Liver (tissue), 3 donors: ENCODE measurements at regions not wholly inside any gene's neighbourhood (a gene's known extent, or its start where the extent isn't known, plus 50 kb on each side); places are given as distances from the start of the nearest gene placed in this dataset.
"Not testable (repeated sequence)": the region's sequence is repeated elsewhere in the genome, so short reads cannot be mapped to it uniquely, and the experiment has no call there.

ENCODE experiments used
- EGR1 ChIP-seq, 2 donors: IDR thresholded peaks; 2 replicates each; pipeline ENCODE4 v1.6.1; 2016 to 2018; ENCODE audit warnings: antibody characterized with exemption in 2 of 2, low read depth in 2 of 2
- FOXA1 ChIP-seq: IDR thresholded peaks from 2 replicates; pipeline ENCODE4 v1.6.1; 2016; ENCODE audit warnings: antibody characterized with exemption
- HNF4A ChIP-seq, 2 donors: conservative IDR thresholded peaks; 2 replicates each; pipeline ENCODE4 v1.6.1; 2016; ENCODE audit warnings: antibody characterized with exemption in 2 of 2, mild to moderate bottlenecking in 2 of 2
- JUND ChIP-seq, 2 donors: IDR thresholded peaks; 2 replicates each; pipeline ENCODE4 v1.6.1; 2016; ENCODE audit warnings: antibody characterized with exemption in 2 of 2
- RAD21 ChIP-seq, 2 donors: IDR thresholded peaks; 2 replicates each; pipeline ENCODE4 v1.6.1; 2016; ENCODE audit warnings: antibody characterized with exemption in 2 of 2, mild to moderate bottlenecking in 2 of 2
- RXRA ChIP-seq, 2 donors: IDR thresholded peaks; 2 replicates each; pipeline ENCODE4 v1.6.1; 2017 to 2018; ENCODE audit warnings: antibody characterized with exemption in 2 of 2, mild to moderate bottlenecking in 1 of 2
- SP1 ChIP-seq: IDR thresholded peaks from 2 replicates; pipeline ENCODE4 v1.6.1; 2018; ENCODE audit warnings: antibody characterized with exemption, mild to moderate bottlenecking
- TAF1 ChIP-seq: conservative IDR thresholded peaks from 2 replicates; pipeline ENCODE4 v1.6.1; 2016; ENCODE audit warnings: antibody characterized with exemption, mild to moderate bottlenecking
- YY1 ChIP-seq: IDR thresholded peaks from 2 replicates; pipeline ENCODE4 v1.6.1; 2016; ENCODE audit warnings: antibody characterized with exemption, mild to moderate bottlenecking
- TF ChIP-seq, protein P1 (sequence below): fragments of 150-350 bp; IDR thresholded peaks from 2 replicates; pipeline ENCODE4 v1.5.1; 2017; ENCODE audit warnings: improper control_type of control experiment, low read depth, low read length; ENCODE audit not compliant: missing input control
- TF ChIP-seq, protein P2 (sequence below): IDR thresholded peaks from 2 replicates; pipeline ENCODE4 v1.6.1; 2016; ENCODE audit warnings: antibody characterized with exemption
- TF ChIP-seq, protein P3 (sequence below): IDR thresholded peaks from 2 replicates; pipeline ENCODE4 v1.6.1; 2016; ENCODE audit warnings: antibody characterized with exemption, mild to moderate bottlenecking
- donor health status: healthy.
- donor health status: healthy.

DNA sequence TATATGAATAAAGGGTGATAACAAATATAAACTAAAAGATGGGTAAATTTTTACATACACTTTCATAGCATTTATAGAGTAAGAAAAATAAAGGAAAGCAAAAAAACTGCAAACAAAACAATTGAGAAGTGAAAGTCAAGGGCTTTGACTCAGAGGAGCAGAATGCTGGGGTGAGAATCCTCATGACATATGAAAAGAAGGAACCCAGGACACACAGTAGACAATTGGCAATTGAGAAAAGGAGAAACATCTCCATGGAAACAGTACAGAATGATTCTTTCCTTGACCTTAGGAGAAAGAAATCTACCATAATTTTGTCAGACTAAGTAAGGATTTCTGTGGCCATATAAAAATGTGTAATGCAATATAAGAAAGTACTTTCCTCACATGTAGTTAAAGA is 138.3 kb downstream of the SYT15 start:
- TF ChIP-seq, protein P1, sequence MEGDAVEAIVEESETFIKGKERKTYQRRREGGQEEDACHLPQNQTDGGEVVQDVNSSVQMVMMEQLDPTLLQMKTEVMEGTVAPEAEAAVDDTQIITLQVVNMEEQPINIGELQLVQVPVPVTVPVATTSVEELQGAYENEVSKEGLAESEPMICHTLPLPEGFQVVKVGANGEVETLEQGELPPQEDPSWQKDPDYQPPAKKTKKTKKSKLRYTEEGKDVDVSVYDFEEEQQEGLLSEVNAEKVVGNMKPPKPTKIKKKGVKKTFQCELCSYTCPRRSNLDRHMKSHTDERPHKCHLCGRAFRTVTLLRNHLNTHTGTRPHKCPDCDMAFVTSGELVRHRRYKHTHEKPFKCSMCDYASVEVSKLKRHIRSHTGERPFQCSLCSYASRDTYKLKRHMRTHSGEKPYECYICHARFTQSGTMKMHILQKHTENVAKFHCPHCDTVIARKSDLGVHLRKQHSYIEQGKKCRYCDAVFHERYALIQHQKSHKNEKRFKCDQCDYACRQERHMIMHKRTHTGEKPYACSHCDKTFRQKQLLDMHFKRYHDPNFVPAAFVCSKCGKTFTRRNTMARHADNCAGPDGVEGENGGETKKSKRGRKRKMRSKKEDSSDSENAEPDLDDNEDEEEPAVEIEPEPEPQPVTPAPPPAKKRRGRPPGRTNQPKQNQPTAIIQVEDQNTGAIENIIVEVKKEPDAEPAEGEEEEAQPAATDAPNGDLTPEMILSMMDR, result not testable (repeated sequence)
- not testable (repeated sequence) for TF ChIP-seq RXRA (IDR thresholded peaks at IDR 0.05); RAD21 (IDR thresholded peaks at IDR 0.05); HNF4A (conservative IDR thresholded peaks at IDR 0.05); EGR1 (IDR thresholded peaks at IDR 0.05; ENCODE audit: low read depth in 2 of 2); JUND (IDR thresholded peaks at IDR 0.05); YY1; SP1; FOXA1; TAF1
- TF ChIP-seq, protein P2, sequence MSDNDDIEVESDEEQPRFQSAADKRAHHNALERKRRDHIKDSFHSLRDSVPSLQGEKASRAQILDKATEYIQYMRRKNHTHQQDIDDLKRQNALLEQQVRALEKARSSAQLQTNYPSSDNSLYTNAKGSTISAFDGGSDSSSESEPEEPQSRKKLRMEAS, result not testable (repeated sequence)
- TF ChIP-seq, protein P3, sequence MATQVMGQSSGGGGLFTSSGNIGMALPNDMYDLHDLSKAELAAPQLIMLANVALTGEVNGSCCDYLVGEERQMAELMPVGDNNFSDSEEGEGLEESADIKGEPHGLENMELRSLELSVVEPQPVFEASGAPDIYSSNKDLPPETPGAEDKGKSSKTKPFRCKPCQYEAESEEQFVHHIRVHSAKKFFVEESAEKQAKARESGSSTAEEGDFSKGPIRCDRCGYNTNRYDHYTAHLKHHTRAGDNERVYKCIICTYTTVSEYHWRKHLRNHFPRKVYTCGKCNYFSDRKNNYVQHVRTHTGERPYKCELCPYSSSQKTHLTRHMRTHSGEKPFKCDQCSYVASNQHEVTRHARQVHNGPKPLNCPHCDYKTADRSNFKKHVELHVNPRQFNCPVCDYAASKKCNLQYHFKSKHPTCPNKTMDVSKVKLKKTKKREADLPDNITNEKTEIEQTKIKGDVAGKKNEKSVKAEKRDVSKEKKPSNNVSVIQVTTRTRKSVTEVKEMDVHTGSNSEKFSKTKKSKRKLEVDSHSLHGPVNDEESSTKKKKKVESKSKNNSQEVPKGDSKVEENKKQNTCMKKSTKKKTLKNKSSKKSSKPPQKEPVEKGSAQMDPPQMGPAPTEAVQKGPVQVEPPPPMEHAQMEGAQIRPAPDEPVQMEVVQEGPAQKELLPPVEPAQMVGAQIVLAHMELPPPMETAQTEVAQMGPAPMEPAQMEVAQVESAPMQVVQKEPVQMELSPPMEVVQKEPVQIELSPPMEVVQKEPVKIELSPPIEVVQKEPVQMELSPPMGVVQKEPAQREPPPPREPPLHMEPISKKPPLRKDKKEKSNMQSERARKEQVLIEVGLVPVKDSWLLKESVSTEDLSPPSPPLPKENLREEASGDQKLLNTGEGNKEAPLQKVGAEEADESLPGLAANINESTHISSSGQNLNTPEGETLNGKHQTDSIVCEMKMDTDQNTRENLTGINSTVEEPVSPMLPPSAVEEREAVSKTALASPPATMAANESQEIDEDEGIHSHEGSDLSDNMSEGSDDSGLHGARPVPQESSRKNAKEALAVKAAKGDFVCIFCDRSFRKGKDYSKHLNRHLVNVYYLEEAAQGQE, result not testable (repeated sequence)
